Thyroid gland (tissue), 4 donors: ENCODE measurements at regions not wholly inside any gene's neighbourhood (a gene's known extent, or its start where the extent isn't known, plus 50 kb on each side); places are given as distances from the start of the nearest gene placed in this dataset.

Experiments used
- POLR2A ChIP-seq, 2 donors: fragments of 450-650 bp; IDR thresholded peaks; one replicate each; pipeline ENCODE4 v1.6.1; 2017; ENCODE audit warnings: antibody characterized with exemption in 2 of 2, mild to moderate bottlenecking in 2 of 2, moderate library complexity in 1 of 2
- TF ChIP-seq, protein P1 (sequence below), 6 experiments: fragments of 200-600 bp in 3 of 6; fragments of 450-650 bp in 3 of 6; sonication (generic) in 3 of 6; IDR thresholded peaks; one replicate each; pipeline ENCODE4 v1.5.1; 2016 to 2019; ENCODE audit warnings: antibody characterized with exemption in 6 of 6, mild to moderate bottlenecking in 2 of 6, inconsistent platforms in 1 of 6, moderate library complexity in 1 of 6

DNA sequence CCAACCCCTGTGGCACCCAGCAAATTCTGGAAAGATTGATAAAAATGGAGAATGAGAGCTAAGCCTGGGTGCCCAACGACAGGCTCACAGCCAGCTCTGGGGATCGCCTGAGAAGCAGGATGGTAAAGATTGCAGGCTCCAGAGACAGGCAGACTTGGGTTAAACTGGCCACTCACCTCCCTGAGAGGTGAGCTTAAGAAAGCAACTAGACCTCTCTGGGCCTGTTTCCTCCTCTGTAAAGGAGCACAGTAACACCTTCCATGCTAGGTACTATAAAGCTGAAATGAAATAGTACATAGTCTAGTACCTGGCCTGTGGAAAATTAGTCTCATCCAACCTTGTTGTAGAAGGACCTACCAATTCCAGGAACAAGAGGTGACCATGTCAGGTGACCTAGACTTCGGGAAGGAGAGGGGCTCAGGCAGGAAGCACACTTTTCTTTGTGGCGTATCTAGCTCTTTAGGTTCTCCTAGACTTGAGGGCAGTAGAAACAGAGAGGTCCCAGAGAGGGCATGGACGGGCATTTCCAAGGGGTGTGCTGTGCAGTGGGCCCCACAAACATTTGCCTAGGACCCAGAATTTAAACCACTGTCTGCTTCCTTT is 142.8 kb upstream of the MYLIP start:
- TF ChIP-seq, protein P1, sequence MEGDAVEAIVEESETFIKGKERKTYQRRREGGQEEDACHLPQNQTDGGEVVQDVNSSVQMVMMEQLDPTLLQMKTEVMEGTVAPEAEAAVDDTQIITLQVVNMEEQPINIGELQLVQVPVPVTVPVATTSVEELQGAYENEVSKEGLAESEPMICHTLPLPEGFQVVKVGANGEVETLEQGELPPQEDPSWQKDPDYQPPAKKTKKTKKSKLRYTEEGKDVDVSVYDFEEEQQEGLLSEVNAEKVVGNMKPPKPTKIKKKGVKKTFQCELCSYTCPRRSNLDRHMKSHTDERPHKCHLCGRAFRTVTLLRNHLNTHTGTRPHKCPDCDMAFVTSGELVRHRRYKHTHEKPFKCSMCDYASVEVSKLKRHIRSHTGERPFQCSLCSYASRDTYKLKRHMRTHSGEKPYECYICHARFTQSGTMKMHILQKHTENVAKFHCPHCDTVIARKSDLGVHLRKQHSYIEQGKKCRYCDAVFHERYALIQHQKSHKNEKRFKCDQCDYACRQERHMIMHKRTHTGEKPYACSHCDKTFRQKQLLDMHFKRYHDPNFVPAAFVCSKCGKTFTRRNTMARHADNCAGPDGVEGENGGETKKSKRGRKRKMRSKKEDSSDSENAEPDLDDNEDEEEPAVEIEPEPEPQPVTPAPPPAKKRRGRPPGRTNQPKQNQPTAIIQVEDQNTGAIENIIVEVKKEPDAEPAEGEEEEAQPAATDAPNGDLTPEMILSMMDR (IDR thresholded peaks at IDR 0.05), result no peak
- TF ChIP-seq POLR2A (IDR thresholded peaks at IDR 0.05), result no peak
